G401.6 (cell line): ENCODE measurements at regions not wholly inside any gene's neighbourhood (a gene's known extent, or its start where the extent isn't known, plus 50 kb on each side); places are given as distances from the start of the nearest gene placed in this dataset.
"Not testable (repeated sequence)": the region's sequence is repeated elsewhere in the genome, so short reads cannot be mapped to it uniquely, and the experiment has no call there.

Experiments used
- FAIRE-seq: peaks from 2 replicates; lab custom pipeline; 2012; peaks lifted over from hg19 to GRCh38; lab: Jason Lieb, UNC

- FAIRE-seq, result not testable (repeated sequence)
These were observed 127.6 kb upstream of the MGAT4C start for GRCh38 chr12:86383759-86384158.

- no peak for FAIRE-seq
These were observed 123.1 kb upstream of the MGAT4C start for GRCh38 chr12:86379337-86379736.

GRCh38 chr12:86376052-86376451 lies 119.9 kb upstream of the MGAT4C start:
- FAIRE-seq, result no peak

DNA sequence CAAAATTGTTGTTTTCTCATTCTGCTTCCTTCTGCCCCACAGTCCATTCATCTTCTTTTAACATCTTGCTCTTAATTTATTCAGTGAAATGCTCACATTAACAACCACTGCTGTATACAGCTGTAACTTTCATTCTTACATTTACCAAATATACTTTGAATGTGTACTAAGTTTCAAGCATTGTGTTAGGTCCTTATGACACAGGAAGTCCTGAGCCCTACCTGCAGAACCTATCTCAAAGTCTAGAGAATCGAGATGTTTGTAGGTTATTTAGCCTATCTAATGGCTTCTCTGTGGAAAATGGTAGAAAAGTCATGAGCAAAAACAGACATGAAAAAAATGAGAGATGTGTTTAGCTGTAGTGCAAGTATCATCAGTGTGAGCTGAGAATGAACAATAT lies 117.6 kb upstream of the MGAT4C start:
- no peak for FAIRE-seq

DNA sequence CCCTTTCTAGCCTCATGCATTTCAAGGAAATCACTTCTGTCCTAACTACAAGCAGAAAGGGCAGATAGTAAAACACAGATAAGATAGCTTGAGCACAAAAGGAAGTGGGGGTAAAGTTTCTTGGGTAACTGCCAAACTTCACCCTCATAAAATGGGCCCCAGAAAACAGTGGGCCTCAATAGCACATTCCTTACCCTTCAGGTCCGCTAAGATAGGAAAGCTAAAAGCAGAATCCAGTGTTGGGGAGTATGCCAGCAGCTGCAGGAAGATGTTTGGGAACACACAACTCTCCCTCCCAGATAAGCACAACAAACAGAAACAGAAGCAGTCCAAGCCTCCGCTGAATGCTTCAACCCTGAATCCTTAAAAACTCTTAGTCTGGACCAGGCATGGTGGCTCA lies 110.9 kb upstream of the MGAT4C start:
- no peak for FAIRE-seq

- FAIRE-seq, result no peak
These were observed 93.0 kb upstream of the MGAT4C start for GRCh38 chr12:86349196-86349595.

GRCh38 chr12:86333955-86334522 lies 77.8 kb upstream of the MGAT4C start:
- no peak for FAIRE-seq

DNA sequence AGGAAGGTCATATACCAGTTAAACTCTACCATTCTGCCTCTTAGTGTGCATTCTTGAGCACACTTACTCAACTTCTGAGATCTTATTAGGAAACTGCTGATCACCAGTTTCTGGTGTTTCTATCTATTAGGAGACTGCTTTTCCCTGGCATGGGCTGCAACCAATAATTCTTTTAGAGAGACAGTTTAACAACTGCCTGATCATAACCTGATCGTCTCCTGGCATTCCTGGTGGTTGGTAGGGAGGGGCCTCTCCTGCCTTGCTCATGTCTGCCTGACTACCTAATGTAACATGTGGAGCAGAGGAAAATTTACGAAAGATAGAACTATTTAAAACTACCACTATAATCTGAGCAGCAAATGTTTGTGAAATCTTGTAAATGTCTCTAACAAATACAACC lies 75.3 kb upstream of the MGAT4C start:
- FAIRE-seq, result no peak

- FAIRE-seq, result no peak
These were observed 74.8 kb upstream of the MGAT4C start for GRCh38 chr12:86331012-86331411.

DNA sequence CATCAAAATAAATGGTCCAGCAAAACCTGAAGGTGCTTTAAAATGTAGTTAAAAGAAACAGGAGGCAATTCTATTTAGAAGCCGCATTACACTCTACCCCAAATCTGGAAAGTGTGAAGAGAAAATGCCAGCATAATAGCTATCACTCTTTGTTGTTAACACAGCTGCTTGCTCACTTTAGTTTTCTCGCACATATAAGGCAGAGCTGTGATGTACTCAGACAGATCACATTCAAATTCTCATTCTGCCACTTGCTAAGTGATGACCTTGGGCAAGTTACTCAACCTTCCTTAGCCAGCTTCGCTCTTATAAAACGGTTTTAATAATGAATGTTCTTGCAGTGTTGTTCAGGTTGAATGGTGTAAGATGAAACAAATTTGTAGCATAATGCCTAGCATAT lies 56.0 kb upstream of the MGAT4C start:
- FAIRE-seq, result no peak
